H9 (cell line): ENCODE measurements at regions not wholly inside any gene's neighbourhood (a gene's known extent, or its start where the extent isn't known, plus 50 kb on each side); places are given as distances from the start of the nearest gene placed in this dataset.

Experiments
- DNase-seq: peaks from one replicate; pipeline ENCODE4 v3.0.0-alpha.2; 2017
- H2AFZ ChIP-seq: one replicate; pipeline ENCODE4 v1.6.1; 2013; ENCODE audit warnings: mild to moderate bottlenecking, low read length, control low read depth, moderate library complexity
- H2AK5ac ChIP-seq: 2 replicates; pipeline ENCODE4 v1.6.1; 2013; ENCODE audit warnings: low read length, control low read depth, mixed read lengths; ENCODE audit not compliant: insufficient read length
- H2BK120ac ChIP-seq: one replicate; pipeline ENCODE4 v1.6.1; 2013; ENCODE audit warnings: low read depth, mild to moderate bottlenecking, low read length, control low read depth, inconsistent platforms; ENCODE audit not compliant: poor library complexity, severe bottlenecking
- H2BK12ac ChIP-seq: 2 replicates; pipeline ENCODE4 v1.6.1; 2013; ENCODE audit warnings: low read length, control low read depth, mixed read lengths, low read depth; ENCODE audit not compliant: insufficient read length
- H2BK15ac ChIP-seq: 2 replicates; pipeline ENCODE4 v1.6.1; 2013; ENCODE audit warnings: low read depth, low read length, control low read depth
- H2BK20ac ChIP-seq: one replicate; pipeline ENCODE4 v1.6.1; 2013; ENCODE audit warnings: low read depth, mild to moderate bottlenecking, low read length, control low read depth, inconsistent platforms; ENCODE audit not compliant: poor library complexity, severe bottlenecking
- H2BK5ac ChIP-seq: 2 replicates; pipeline ENCODE4 v1.6.1; 2013; ENCODE audit warnings: low read length, control low read depth, mixed read lengths; ENCODE audit not compliant: insufficient read length
- H3K14ac ChIP-seq: 2 replicates; pipeline ENCODE4 v1.6.1; 2013; ENCODE audit warnings: low read length, control low read depth; ENCODE audit not compliant: insufficient read depth
- H3K18ac ChIP-seq: 2 replicates; pipeline ENCODE4 v1.6.1; 2013; ENCODE audit warnings: low read depth, mild to moderate bottlenecking, mixed read lengths, low read length, control low read depth; ENCODE audit not compliant: insufficient read length
- H3K23ac ChIP-seq: 2 replicates; pipeline ENCODE4 v1.6.1; 2013; ENCODE audit warnings: low read length, control low read depth, mixed read lengths, low read depth; ENCODE audit not compliant: insufficient read length
- H3K23me2 ChIP-seq: 2 replicates; pipeline ENCODE4 v1.6.1; 2013; ENCODE audit warnings: low read depth, mild to moderate bottlenecking, mixed read lengths, low read length, control low read depth; ENCODE audit not compliant: insufficient read length, poor library complexity, severe bottlenecking
- H3K27ac ChIP-seq: 2 replicates; pipeline ENCODE4 v1.5.1; 2013; ENCODE audit warnings: low read length, control low read depth, mixed read lengths, low read depth; ENCODE audit not compliant: insufficient read length
- H3K27me3 ChIP-seq: 2 replicates; pipeline ENCODE4 v1.6.1; 2013; ENCODE audit warnings: low read length, control low read depth, inconsistent platforms; ENCODE audit not compliant: insufficient read depth
- H3K4ac ChIP-seq: 2 replicates; pipeline ENCODE4 v1.6.1; 2013; ENCODE audit warnings: low read depth, mild to moderate bottlenecking, control low read depth, inconsistent platforms, low read length, moderate library complexity
- H3K4me1 ChIP-seq: 2 replicates; pipeline ENCODE4 v1.6.1; 2013; ENCODE audit warnings: low read length, control low read depth, inconsistent platforms; ENCODE audit not compliant: insufficient read depth
- H3K4me2 ChIP-seq: 2 replicates; pipeline ENCODE4 v1.6.1; 2013; ENCODE audit warnings: low read length, control low read depth, mixed read lengths; ENCODE audit not compliant: insufficient read length, insufficient read depth
- H3K56ac ChIP-seq: 2 replicates; pipeline ENCODE4 v1.6.1; 2013; ENCODE audit warnings: low read depth, mild to moderate bottlenecking, mixed read lengths, low read length, control low read depth; ENCODE audit not compliant: insufficient read length
- H3K79me1 ChIP-seq: 2 replicates; pipeline ENCODE4 v1.6.1; 2013; ENCODE audit warnings: low read depth, mild to moderate bottlenecking, moderate library complexity, low read length, control low read depth, inconsistent platforms; ENCODE audit not compliant: insufficient read depth, poor library complexity, severe bottlenecking
- H3K79me2 ChIP-seq: 2 replicates; pipeline ENCODE4 v1.6.1; 2013; ENCODE audit warnings: low read length, control low read depth, inconsistent platforms; ENCODE audit not compliant: insufficient read depth
- H3K9ac ChIP-seq: 2 replicates; pipeline ENCODE4 v1.6.1; 2013; ENCODE audit warnings: low read length, control low read depth, mixed read lengths; ENCODE audit not compliant: insufficient read length; ENCODE audit errors: extremely low read depth
- H3K9me3 ChIP-seq: one replicate; pipeline ENCODE4 v1.6.1; 2013; ENCODE audit warnings: low read depth, low read length, inconsistent platforms; ENCODE audit not compliant: control insufficient read depth
- H3T11ph ChIP-seq: one replicate; pipeline ENCODE4 v1.6.1; 2013; ENCODE audit warnings: mild to moderate bottlenecking, low read length, control low read depth, inconsistent platforms
- H4K20me1 ChIP-seq: one replicate; pipeline ENCODE4 v1.6.1; 2013; ENCODE audit not compliant: control insufficient read depth, insufficient read length, insufficient read depth
- H4K5ac ChIP-seq: 2 replicates; pipeline ENCODE4 v1.6.1; 2013; ENCODE audit warnings: low read depth, mild to moderate bottlenecking, mixed read lengths, low read length, control low read depth; ENCODE audit not compliant: insufficient read length
- H4K8ac ChIP-seq: replicated peaks from 2 replicates; pipeline ENCODE4 v1.6.1; 2013; ENCODE audit warnings: low read length, control low read depth, mixed read lengths, low read depth; ENCODE audit not compliant: insufficient read length
- H4K91ac ChIP-seq: 2 replicates; pipeline ENCODE4 v1.6.1; 2013; ENCODE audit warnings: low read depth, mild to moderate bottlenecking, moderate library complexity, mixed read lengths, low read length, control low read depth; ENCODE audit not compliant: insufficient read length
- H3K27ac Mint-ChIP-seq, 3 experiments: 2 replicates in 2 of 3; 3 replicates in 1 of 3; pipeline ENCODE4 v1.8.0; 2020 to 2021; ENCODE audit warnings: mixed read lengths in 3 of 3, mild to moderate bottlenecking in 1 of 3, moderate library complexity in 1 of 3
- H3K27me3 Mint-ChIP-seq: 2 replicates; pipeline ENCODE4 v1.8.0; 2021; ENCODE audit warnings: low read depth, mild to moderate bottlenecking, moderate library complexity, mixed read lengths
- H3K36me3 Mint-ChIP-seq, 3 experiments: 2 replicates in 2 of 3; 3 replicates in 1 of 3; pipeline ENCODE4 v1.8.0; 2020 to 2021; ENCODE audit warnings: low read depth in 3 of 3, mixed read lengths in 3 of 3; ENCODE audit not compliant: insufficient read depth in 1 of 3
- H3K4me1 Mint-ChIP-seq, 2 experiments: 2 replicates each; pipeline ENCODE4 v1.8.0; 2020; ENCODE audit warnings: mixed read lengths in 2 of 2
- H3K4me3 Mint-ChIP-seq, 2 experiments: 2 replicates in 1 of 2; 3 replicates in 1 of 2; pipeline ENCODE4 v1.8.0; 2020 to 2021; ENCODE audit warnings: mild to moderate bottlenecking in 2 of 2, mixed read lengths in 2 of 2, moderate library complexity in 1 of 2
- H3K9me3 Mint-ChIP-seq, 2 experiments: 2 replicates in 1 of 2; 3 replicates in 1 of 2; pipeline ENCODE4 v1.8.0; 2020; ENCODE audit warnings: mild to moderate bottlenecking in 2 of 2, mixed read lengths in 2 of 2, moderate library complexity in 1 of 2
- CTCF ChIP-seq: fragments of 200-600 bp; sonication (generic); conservative IDR thresholded peaks from 3 replicates; pipeline ENCODE4 v1.8.0; 2021; ENCODE audit warnings: antibody characterized with exemption, mild to moderate bottlenecking
- WGBS: extraction: QIAGEN DNeasy Blood & Tissue Kit; methylation state at CpG from one replicate; pipeline ENCODE4 v1.1.7; 2013; ENCODE audit warnings: missing lambda C conversion rate, low lambda C conversion rate, mixed read lengths; ENCODE audit not compliant: insufficient read length; ENCODE audit errors: extremely low coverage; 5-methylcytosine and 5-hydroxymethylcytosine counted together

GRCh38 chr4:130338851-130339250 lies 1242.9 kb downstream of the C4orf33 start:
- H3K4me2 ChIP-seq, result no peak overlapping the region
- no peaks in the 10 kb centered on the region for H3K9me3 Mint-ChIP-seq
- H3K79me1 ChIP-seq, result no peaks in the 10 kb centered on the region
- H3K18ac ChIP-seq, result no peak overlapping the region
- H3K27me3 ChIP-seq, result no peaks in the 10 kb centered on the region
- H3K27ac Mint-ChIP-seq, result no peak overlapping the region
- H3K27ac ChIP-seq, result no peak overlapping the region
- H3K36me3 Mint-ChIP-seq, result peaks cover 0 to 1% (median 0%) of the 10 kb centered on the region in 3 experiments; a peak in 1 of 7 replicates
- no peak overlapping the region for H2BK20ac ChIP-seq
- H2BK15ac ChIP-seq, result no peak overlapping the region
- no peaks in the 10 kb centered on the region for H3K9me3 ChIP-seq
- DNase-seq, result no peak
- no peaks in the 10 kb centered on the region for H4K20me1 ChIP-seq
- no peak overlapping the region for H2AK5ac ChIP-seq
- H2BK12ac ChIP-seq, result no peak overlapping the region
- no peaks in the 10 kb centered on the region for H3K27me3 Mint-ChIP-seq
- no peak overlapping the region for H3K23ac ChIP-seq
- H4K5ac ChIP-seq, result no peak overlapping the region
- H2BK5ac ChIP-seq, result no peak overlapping the region
- H2AFZ ChIP-seq, result peak overlapping the region; percentile 40
- H3K4me1 Mint-ChIP-seq, result peaks cover 3 to 6% of the 10 kb centered on the region in 2 experiments
- no peak overlapping the region for H3K9ac ChIP-seq
- no peak overlapping the region for H3K4me3 Mint-ChIP-seq
- no peak overlapping the region for H3K56ac ChIP-seq
- TF ChIP-seq CTCF, result no peak
- H2BK120ac ChIP-seq, result peak overlapping the region; percentile 77
- H3K14ac ChIP-seq, result no peak overlapping the region
- no peak overlapping the region for H4K91ac ChIP-seq
- no peak overlapping the region for H4K8ac ChIP-seq
- no peaks in the 10 kb centered on the region for H3K23me2 ChIP-seq
- H3K4me1 ChIP-seq, result peaks cover 2% of the 10 kb centered on the region
- H3K4ac ChIP-seq, result no peak overlapping the region
- no CpG with 5 or more reads among the region's 1 CpG for WGBS
- no peak overlapping the region for H3T11ph ChIP-seq
- no peaks in the 10 kb centered on the region for H3K79me2 ChIP-seq
